ENCODE measurements at regions not wholly inside any gene's neighbourhood (a gene's known extent, or its start where the extent isn't known, plus 50 kb on each side); places are given as distances from the start of the nearest gene placed in this dataset.

DNA sequence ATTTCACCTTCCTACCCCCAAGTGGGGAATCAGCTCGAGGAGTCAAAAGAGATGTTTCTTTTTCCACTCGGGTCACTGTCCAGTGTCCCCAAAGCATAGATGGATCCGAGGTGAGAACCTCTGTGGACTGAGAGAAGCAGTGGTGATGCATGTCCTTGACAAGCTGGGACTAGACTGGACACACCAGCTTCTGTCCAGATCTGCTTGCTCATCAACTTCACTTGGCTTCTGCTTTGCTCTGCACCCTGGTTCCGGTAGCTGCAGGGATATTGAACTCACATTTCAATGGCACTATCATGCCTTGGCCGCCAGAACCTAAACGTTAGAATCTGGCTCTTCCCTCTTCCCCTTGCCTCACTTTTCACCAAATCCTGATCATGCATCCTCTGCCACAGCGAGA lies 50.3 kb upstream of the CXCL12 start:
- DNase-seq (ENCODE audit: low read depth in 2 of 2), result no peak

DNA sequence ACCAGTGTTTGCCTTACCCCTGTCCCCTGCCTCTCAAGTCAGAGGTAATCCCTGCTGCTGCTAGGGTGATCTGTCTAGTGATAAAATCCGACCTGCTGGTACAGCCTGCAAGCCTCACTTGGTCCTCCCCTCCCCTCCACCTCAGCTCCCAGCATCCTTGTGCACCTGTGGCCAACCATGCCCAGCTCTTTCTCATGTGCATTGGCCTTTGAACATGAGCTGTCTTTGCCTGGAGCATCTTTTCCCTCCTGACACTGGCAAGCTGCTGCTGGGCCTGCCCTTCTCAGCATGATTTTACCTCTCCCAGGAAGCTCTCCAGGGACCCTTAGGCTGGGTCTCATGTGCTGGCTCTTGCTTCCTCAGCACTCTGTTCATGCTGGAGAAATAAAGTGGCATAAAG lies 51.3 kb upstream of the CXCL12 start:
- no peak for DNase-seq (ENCODE audit: low read depth in 2 of 2)

DNA sequence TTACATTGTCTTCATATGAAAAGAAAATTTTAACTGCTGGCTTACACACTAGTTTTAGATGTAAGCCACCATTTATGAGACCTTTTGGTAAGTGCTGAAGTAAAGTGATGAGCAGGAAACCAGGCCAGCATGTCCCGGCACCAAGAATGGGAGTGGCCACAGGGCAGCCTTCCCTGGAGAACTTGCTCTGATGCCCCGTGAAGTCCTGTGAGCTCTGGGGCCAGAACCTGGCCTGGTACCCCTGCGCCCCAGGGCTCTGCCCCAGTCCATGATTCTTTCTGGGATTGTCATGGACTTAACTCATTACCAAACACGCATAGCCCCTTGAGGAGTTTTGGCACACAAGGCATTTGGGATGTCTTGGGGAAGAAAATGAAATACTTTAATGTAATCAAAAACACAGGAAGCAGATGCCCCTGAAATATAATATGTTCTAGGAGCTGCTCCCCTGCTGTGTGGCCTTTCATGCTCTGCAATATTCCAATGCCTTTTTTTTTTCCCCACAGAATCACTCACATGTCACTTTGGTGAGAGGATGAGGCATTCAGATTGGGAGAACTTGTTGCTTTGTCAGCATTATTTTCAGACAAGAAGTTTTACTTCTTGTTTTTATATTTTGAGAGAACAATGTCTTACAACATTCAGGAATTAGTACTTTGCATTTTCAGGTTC lies 53.1 kb upstream of the CXCL12 start:
- DNase-seq (ENCODE audit: low read depth in 2 of 2), result no peak

DNA sequence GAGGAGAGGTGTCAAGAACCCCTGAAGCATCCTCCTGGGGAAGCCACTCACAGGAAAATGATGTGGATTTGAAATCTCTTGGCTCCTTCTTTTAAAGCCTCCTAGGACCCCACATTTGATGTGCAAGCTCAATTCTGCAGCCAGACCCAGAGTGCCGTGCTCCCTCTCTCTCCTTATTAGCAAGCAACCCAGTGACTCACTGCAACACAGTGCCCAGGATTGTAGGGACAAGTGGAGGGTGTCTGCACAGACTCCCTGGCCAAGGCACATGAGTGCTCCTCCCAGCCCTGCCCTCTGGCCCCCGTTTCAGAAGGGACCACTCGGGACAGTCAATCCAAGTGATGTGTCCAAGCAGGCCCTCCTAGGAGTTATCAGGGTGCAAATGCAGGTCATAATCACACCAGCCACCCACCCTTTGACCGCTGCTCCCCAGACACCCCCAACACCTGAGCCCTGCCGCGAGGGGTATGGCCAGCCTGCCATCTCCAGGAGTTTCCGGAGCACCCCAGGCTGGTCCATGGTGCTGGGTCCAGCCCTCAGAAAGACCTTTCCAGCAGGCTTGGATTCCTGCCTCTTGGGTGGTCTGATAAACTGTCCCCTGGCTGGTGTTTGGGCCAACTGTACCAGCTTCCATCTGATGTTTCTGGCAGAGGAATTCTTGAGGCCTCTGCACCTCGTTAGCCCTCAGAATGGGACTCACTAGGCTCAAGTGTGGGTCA lies 54.5 kb upstream of the CXCL12 start:
- no peak for DNase-seq (ENCODE audit: low read depth in 2 of 2)

DNA sequence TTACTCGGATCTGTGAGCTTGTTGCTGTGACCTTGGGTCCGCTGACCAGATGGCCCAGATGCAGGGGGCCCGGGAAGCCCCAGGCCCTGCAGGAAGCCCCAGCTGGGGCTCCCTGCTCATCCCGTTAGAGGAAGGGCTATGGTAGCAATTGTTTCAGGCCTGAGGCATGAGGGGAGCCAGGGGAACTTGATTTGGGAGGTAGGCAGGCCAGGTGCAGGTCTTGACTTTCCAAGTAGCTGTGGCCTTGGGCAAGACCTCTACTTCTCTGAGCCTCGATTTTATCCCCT lies 55.0 kb upstream of the CXCL12 start:
- no peak for DNase-seq (ENCODE audit: low read depth in 2 of 2)

DNA sequence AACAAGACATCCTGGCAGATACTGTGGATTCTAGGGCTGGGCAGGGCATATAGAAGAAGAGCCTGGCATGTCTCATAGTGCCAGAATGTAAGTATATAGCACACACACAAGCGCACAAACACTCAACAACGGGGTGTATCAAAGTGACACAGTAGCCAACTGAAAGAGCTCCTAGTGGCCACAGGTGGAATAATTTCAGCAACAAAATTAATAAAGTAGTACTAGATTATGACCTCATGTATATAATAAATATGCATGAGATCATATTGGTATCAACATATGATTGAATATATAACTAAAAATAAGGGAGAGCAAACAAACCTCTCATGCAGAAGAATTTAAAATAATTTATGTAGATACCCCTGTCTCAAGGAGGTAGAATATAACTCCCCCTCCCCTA lies 72.4 kb upstream of the CXCL12 start:
- no peak for DNase-seq (ENCODE audit: low read depth in 2 of 2)

DNA sequence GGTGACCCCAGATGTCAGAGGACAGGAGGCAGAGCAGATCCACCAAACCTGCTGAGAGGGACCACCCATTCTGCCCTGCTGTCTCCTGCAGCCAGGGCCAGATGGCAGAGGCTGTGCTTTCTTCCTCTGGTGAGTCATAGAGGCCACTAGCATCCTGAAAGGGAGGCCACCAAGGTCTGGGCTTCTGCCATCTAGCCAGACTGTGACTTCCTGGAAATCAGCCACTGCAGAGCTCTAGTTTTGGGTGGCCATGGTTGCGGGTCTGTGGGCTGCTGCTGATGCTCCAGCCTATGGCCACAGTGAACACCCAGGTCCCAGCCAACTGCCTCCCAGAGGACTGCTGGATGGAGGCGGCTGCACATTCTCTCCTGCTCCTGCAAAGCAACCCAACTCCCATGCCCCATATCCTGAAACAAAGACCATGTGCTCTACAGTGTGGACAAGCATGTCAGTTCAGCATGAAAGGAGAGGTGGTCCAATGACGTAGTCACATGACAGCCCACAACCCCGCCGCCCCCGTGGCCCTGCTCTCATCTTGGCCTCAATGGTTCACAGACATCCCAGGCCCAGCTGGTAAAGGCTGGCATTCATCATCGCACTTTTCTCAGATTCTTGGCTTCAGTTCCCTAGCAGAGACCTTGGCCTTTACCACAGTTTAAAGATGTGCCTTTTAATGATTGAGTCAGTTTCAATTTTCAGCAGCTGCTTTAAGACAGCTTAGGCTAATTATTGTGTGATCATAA lies 73.9 kb upstream of the CXCL12 start:
- DNase-seq (ENCODE audit: low read depth in 2 of 2), result no peak

DNA sequence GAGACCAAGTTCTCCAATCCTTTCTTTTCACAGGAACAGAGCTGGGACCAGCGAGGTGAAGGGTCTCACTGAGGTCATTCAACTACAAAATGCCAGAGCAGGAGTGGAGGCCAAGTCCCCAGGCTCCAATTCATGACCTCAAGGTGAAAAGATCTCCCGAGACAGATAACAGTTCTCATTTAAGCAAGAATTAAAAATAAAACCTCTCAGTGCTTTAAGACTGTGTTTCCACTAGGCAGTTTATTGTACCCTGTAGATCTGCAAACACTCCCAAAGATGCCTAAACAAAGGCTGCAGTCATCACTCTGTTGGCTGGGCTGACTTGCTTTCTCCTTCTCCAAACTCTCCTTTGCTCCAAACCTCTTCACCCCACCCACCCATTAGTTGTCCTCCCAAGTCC lies 74.8 kb upstream of the CXCL12 start:
- no peak for DNase-seq (ENCODE audit: low read depth in 2 of 2)

DNA sequence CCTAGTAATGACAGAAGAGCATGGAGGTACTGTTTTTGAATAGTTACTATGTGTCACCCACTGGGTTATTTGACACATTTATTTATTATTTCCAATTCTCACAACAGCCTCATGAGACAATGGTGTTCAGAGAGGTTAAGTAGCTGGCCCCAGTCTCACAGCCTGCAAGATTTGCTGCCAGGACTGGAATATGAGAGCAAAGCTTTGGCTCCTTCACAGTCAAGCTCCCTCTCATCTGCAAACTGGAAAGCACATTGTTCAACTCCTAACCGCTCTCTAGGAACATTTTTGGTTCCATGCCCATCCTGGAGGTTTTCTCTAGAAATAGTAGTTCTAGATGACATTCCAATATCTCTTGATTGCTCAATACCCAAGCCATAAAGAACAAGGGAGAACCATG lies 75.5 kb upstream of the CXCL12 start:
- DNase-seq (ENCODE audit: low read depth in 2 of 2), result no peak

DNA sequence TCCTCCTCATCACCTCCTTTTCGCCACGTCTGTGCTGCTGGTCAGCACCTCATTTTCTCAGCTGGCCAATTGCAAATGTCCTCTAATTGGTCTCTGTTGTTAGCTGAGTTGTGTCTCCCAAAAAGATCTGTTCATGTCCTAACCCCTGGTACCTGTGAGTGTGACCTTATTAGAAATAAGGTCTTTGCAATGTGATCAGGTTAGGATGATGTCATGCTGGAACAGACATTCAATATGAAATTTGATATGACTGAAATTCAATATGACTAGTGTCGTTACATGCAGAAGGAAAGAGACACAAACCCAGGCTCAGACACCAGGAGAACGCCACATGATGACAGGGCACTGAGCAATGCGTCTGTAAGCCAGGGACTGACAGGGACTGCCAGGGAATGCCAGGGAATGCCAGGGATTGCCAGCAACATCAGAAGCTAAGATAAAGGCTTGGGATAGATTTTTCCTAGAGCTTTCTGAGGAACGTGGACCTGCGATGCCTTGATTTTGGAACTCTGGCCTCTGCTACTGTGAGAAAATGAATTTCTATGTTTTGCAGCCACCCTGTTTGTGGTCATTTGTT lies 77.5 kb upstream of the CXCL12 start:
- DNase-seq (ENCODE audit: low read depth in 2 of 2), result no peak

DNA sequence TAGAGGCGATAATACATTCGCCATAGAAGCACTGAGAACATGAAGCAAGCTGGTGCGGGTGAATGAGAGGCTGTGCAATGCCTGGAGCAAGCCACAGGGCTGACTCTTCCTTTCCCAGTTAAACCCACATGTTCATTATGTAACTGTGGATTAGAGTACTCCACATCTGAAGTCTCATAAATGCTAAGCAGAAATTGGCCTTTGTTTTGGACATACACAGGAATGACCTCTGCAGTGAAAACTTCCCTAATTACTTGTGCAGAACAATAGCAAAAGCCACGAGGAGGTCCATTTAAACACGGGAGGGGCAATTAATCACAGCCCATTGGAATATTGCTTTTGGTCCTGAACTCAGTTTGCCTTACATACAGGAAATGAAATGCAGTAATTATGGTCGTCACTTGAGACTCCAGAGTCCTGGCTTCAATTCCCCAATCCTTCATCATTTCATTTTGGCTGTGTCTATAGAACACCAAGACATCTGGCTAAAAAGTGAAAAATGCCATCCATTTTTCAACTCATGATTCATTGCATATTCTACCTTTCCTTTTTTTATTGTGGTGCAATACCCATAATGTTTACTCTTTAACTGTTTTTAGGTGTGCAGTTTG lies 78.7 kb upstream of the CXCL12 start:
- DNase-seq (ENCODE audit: low read depth in 2 of 2), result no peak

DNA sequence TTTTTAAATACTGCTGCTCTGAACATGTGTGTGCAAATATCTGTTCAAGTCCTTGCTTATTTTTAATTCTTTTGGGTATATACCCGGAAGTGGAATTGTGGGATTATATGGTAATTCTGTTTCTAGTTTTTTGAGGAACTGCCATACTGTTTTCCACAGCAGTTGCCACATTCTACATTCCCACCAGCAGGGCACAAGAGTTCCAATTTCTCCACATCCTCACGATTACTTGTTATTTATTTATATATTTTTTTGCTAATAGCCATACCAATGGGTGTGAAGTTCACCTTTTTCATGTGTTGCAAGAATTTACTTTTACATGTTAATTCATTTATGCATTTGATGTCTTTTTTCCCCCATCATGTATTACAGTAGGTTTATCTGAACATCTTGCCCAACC lies 79.6 kb upstream of the CXCL12 start:
- no peak for DNase-seq (ENCODE audit: low read depth in 2 of 2)

DNA sequence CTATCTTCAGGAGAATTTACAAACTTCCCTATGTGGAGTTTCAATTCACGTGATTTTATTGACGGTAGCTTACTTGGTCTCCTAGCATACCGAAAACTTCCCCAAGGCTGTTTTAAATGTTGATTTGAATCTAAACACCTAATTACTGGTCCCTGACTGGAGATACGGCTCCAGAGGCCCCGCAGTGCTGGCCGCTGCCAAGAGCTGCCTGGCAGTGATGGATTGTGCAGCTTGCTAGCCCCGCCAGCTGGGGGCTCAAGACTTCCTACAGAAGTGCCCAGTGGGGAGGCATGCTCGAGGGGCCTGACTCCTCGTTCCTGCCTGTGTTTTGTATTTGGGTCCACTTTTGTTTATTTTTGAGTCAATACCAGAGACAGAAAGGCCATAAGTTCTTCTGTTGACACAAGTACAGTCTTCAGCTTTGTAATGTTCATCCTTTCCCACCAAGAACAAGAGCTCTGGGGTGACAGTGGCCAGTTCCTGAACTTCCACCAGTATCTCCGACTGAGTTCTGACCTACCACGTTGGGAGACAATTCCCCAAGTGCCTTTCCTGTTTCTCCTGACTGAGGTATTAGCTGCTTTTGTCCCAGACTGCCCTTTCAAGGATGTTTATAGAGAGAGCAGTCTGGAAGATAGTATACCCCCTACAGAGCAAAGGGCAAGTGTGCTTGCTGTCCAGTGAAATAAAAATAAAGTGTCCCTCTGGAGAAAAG lies 80.7 kb upstream of the CXCL12 start:
- DNase-seq (ENCODE audit: low read depth in 2 of 2), result no peak

DNA sequence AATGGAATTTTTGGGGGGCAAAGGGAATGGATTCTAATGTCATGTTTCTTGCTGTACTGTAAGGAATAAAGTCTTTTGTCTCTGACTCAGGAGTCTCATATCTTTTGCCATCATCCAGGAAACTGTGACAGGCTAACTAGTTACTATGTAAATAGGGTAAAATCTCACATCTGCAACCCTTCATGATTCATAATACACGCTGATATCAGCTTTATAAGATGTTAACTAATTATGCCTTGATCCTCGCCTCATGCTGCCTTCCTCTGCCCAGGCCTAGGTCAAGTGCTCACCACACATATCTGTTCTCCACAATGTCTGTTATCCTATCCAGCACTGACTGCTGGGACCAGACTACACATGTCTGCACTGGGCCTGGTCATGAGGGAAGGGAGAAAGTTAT lies 81.3 kb upstream of the CXCL12 start:
- DNase-seq (ENCODE audit: low read depth in 2 of 2), result no peak

DNA sequence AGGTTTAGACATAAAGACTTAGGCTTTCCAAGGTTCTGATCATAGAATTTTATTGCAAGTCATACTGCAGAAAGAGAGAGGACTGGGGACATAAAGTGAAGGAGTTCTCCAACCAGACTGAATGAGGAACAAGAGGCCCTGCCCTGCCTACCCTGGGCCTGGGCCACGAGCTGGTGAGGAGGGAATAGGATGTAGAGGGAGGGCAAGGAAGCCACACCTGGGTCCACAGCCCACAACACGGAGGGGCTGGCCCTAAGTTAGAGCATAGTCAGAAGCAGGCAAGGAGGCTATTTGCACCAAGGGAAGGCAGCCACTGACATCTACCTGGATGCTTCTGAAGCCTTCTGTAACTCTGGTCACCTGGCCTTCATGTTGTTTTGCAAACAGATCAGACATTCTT lies 82.2 kb upstream of the CXCL12 start:
- DNase-seq (ENCODE audit: low read depth in 2 of 2), result no peak

DNA sequence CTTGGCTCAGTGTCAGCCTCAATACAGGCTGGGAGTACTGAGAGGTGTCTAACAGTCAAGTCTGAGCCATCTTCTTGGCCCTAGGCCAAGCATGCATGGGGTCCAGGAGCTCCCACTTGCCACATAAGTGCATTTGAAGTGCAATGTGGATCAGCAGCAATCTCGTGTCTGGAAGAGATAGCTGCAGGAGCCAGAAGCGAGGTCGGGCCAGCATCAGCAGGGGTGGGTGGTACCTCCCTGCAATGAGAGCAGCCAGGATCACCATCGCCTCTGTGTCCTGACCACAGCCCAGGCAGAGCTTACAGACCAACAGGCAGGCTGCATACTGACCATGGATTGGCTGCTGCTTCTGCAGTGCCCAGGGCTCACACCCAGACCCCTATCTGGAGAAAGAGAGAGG lies 83.0 kb upstream of the CXCL12 start:
- DNase-seq (ENCODE audit: low read depth in 2 of 2), result no peak

DNA sequence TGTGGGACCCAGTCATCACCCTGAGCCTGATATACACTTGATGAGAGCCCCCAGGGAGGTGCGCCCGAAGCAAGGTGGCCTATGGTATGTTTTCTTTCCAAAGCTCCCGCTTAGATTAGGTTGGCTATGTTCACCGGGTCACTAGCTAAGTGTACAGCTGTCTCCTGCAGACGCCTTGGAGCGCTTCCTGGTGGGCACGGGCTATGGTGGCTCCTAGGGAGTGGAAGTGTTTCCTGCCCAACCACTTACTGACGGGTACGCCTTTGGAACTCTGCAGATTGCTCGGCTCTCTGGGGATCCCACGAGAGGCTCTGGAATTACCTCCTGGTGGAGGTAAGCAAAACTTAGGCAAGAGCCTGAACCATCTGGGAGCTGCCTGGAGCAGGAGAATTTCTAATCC lies 83.6 kb upstream of the CXCL12 start:
- DNase-seq (ENCODE audit: low read depth in 2 of 2), result no peak

DNA sequence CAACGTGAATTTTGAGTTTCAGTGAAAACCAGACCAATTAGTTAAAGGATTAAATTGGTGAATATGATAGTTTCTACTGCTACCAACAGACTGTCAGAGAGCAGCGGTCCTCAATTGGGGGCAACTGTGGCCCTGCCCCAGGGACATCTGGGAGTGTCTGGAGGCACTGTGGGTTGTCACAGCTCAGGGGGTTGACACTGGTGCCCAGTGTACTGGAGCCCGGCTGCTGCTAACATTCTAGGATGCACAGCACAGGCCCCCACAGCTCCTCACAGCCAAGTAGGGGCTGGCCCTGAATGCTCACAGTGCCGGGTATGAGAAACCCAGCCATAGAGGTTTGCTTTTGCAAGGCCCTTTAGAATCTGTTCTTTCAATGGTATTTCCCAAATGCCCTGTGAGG lies 84.1 kb upstream of the CXCL12 start:
- DNase-seq (ENCODE audit: low read depth in 2 of 2), result no peak

DNA sequence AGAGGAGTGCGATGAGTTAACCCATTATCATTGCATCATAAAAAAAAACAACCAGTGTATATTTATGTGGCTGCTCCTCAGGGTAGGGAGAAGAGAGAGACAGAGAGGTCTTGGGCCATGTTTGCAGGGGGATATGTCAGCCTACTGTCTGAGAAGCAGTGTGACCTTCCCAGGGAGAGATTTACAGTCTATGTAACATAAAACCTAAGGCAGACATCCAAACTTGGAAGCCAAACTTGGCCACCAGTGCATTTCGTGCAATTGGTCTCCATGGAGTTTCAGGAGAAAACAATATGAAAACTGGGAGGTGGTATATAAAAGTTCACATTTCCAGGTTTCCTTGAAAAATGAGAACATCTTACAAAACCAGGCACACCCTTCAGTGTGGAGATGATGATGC lies 85.9 kb upstream of the CXCL12 start:
- DNase-seq (ENCODE audit: low read depth in 2 of 2), result no peak

DNA sequence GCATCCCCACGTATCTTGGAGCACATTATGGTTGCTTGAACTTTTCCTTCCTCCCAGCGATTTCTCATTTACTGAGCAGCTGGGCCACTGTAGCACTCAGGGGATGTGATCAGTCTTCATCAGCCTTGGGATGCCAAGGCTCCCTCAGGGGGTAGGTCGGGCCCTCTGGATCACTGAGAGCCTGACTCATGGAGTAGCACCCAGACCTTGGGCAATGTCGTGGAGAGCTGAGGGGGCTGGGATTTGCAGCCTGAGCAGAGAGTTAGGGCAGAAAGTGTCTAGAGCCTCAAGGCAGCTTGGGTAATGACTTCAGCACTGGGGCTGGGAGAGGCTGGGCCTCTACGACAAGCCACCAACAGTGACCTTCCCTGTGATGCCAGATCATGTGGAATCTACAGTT lies 86.5 kb upstream of the CXCL12 start:
- no peak for DNase-seq (ENCODE audit: low read depth in 2 of 2)

DNA sequence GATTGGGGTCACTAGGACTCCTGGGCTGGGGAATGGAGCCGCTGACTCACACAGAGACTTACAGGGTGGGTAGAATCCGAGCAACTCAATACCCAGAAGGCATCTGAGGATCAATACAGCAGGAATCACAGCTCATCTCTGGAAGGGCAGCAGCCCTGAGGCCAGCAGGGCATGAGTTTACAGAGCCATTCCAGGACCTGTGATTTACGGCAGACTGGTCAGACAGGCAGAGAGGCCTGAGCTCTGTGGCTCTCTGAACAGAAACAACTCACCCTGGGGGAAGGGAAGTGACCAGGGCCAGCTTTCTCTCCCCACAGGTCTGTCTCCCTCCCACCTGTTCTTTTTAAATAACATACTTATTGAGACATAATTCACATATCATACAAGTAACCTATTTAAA lies 88.2 kb upstream of the CXCL12 start:
- DNase-seq (ENCODE audit: low read depth in 2 of 2), result no peak
